Right ventricle myocardium superior (tissue), 1 donor: ENCODE measurements at regions not wholly inside any gene's neighbourhood (a gene's known extent, or its start where the extent isn't known, plus 50 kb on each side); places are given as distances from the start of the nearest gene placed in this dataset.
"Not testable (repeated sequence)": the region's sequence is repeated elsewhere in the genome, so short reads cannot be mapped to it uniquely, and the experiment has no call there.

Experiments
- ATAC-seq: fragments of 200-7000 bp; cut with Tn5 transposase; one replicate; pipeline ENCODE4 v1.9.1; 2020; ENCODE audit warnings: mild to moderate bottlenecking; ENCODE audit not compliant: poor library complexity
- DNase-seq: peaks from one replicate; pipeline ENCODE4 v3.0.0-alpha.2; 2020
- intact Hi-C: fragments of 100-400 bp; cut with DNase I; formaldehyde crosslinking; loops from one replicate; pipeline ENCODE4 v1.11.2; 2022
- donor health status: DM: no; HTN: yes; CAD: no; lungs with severe emphysema.

DNA sequence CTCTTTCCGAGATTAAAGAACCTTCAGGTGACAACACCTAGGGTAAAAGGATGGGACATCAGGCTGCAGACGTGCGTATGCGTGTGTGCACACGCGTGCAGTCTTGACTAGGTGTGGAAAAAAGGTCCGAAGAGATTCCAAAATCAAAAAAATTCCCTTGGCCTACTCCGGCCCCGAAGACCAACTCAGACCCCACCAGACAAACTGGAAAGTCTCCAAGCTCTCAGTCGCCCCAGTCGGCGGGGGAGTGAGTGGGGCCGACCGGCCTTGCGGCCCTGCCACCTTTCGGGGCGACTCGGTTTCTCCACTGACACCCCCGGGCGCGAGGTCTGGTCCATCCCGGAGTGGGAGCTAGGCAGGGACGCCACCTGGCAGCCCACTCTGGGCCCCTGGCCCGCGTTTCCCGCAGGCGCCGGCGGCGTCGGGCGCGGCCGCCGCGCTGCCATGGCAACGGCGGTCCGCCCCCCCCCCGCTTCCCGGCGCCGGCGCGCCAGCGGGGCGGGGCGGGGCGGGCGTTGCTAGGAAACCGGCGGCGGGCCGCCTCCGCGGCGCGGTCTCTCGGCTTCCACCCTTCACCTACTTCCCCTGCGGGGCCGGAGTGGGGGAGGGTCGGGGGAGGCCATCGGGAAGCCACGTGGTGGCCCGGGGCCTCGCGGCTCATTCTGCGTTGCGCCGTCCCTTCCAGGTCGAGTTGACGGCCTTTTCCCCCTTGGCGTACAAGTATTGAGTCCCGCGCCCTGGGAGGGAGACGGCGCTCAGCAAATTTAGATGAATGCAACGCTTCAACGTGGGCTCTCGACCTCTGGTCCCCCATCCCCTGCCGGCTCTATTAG, 253.1 kb downstream of the EFCAB11 start:
- peak; percentile 93 for DNase-seq
- intact Hi-C loops, result loop anchor here (5.0 kb wide), 1 partner anchor 284 kb away; the partner anchor contains the start of gene FOXN3
- peak; percentile 96 for ATAC-seq

DNA sequence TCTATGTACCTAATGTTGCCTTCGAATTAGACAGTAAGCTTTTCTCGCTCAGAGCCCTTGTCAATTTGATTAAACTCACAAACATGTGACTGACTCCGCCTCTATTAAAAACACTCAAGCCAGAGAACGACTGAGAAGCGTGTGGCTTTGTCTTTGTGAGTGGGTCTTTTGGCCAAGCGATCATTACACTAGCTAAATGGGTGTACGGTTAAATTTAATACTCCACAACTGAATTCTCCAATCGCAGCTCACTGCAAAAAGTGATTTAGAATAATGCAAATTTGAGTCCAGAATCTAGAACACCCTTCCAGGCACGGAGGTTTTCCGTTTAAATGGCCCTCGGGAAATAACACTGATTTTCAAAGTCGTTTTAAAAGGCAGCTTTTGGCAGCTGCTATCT, 253.7 kb downstream of the EFCAB11 start:
- DNase-seq (no peak), ATAC-seq (no peak)
- intact Hi-C loops, result loop anchor here (5.0 kb wide), 1 partner anchor 284 kb away; the partner anchor contains the start of gene FOXN3

DNA sequence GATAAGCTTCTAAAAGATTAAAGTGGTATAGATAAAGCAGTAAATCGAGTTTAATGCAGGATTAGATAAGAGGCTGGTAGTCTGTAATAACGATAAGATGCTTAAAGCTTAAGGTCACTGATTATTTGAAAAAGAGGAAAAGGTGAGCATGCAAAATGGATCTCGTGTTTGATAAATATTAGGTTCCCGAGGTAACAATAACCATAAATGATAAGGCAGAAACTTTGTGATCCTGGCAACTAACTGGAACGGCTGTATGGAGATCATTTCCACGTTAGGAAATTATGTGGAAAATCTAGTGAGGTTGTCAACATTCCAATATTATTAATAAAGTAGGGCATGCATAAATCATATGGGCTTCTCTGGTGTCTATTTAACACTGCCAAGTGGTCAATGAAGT, 255.5 kb downstream of the EFCAB11 start:
- intact Hi-C loops, result no loop called here
- no peak for DNase-seq
- no peak for ATAC-seq

DNA sequence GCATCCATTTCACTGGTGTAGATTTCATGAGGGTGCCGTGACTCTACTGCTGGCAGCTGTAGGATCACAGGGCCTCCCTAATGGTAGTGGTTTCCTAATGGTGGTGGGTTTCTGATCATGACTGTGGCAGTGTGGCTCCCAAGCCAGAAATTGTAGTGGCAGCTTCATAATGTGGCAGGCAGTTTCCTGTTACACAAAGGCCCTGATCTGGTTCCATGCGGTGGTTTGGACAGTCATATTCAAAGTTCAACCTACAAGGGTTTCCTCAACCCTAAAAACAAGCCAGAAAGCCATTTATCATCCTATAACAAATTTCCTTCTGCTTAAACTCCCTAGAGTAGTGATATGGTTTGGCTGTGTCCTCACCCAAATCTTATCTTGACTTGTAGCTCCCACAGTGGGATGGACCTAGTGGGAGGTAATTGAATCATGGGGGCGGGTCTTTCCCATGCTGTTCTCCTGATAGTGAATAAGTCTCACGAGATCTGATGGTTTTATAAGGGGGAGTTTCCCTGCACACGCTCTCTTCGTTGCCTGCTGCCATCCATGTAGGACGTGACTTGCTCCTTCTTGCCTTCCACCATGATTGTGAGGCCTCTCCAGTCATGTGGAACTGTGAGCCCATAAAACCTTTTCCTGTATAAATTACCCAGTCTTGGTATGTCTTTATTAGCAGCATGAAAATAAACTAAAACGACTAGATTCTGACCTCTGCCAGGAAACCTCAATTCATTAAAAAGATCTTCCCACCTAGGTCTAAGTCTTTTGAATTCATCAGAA, 257.1 kb downstream of the EFCAB11 start:
- intact Hi-C loops, result no loop called here
- no peak for DNase-seq
- no peak for ATAC-seq

DNA sequence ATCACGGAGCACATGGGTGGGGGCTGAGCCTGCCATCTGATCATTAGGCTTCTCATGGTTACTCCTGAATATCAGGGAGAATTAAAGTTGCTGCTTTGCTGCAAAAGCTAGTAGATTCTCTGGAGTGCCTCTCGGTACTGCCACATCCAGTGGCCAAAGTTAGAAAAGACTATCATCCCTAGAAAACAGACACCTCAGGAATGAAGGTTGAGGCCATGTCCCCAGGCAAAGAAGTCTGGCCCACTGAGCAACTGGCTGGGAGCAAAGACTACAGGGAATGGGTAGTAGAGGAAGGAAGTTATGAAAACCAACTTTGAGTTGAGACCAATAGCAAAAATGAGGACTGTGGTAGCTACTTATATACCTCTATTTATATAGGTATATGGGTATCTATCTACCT, 258.7 kb downstream of the EFCAB11 start:
- DNase-seq, result no peak
- intact Hi-C loops, result no loop called here
- ATAC-seq, result no peak

DNA sequence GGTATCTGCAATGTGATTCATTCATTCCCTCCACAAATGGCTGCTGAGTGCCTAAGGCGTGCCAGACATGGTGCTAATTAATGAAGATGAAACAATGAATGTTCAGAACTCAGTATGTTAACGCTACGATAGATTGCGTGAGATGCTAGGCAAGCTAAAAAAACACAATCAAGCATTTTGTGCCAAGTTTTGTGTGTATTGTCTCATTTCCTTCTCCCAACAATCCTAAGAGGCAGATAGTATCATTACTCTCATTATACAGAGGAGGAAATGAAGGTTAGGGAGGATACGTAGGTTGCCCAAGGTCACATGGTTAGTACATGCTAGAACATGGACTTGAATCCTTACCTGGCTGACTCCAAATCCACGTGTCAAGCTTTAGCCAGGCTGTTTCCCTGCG, 264.4 kb downstream of the EFCAB11 start:
- intact Hi-C loops, result no loop called here
- no peak for ATAC-seq

DNA sequence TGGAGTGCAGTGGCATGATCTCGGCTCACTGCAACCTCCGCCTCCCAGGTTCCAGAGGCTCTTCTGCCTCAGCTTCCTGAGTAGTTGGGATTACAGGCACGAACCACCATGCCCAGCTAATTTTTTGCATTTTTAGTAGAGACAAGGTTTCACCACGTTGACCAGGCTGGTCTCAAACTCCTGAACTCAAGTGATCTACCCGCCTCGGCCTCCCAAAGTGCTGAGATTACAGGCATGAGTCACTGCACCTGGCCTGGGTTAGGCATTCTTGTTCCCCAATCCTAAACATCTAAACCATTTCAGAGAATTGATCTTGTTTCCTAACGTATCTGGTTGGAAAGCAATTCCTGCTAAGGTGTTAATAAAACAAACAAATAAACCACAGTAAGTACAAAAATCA, 264.8 kb downstream of the EFCAB11 start:
- DNase-seq, intact Hi-C loops, ATAC-seq: not testable (repeated sequence)

More for the DNA sequence above, 264.4 kb downstream of the EFCAB11 start:
- DNase-seq, result no peak

DNA sequence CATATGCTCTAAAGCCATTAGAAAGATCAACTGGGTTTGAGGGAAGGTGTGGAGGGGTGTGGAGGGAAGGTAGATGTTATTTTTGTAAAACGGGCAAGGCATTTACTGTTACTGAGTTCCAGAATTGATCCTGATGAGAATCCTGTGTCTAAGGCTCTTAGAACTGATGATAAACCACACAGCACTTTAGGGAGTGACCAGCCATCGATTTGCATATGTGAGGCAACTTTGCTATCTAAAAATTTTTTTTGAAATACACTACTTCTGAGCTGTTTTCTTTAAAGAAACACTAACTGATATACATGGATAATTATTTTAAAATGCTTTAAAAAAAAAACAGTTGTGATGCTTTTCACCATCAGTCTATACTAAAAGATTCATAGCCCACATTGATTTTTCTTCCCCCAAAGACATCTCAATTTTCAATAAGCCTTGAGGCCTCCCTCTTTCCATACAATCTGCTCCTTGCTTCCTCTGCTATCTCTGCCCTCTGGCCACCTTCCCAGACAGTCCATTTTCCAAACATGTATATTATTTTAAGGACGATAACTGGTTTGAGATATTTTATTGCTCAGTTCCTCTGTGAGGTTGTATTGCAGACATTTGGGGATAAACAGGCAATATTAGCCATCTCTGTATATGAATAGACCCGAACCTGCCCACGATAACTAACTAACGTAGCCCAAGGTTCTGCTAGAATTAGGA, 265.9 kb downstream of the EFCAB11 start:
- intact Hi-C loops, result no loop called here
- DNase-seq (no peak), ATAC-seq (no peak)

DNA sequence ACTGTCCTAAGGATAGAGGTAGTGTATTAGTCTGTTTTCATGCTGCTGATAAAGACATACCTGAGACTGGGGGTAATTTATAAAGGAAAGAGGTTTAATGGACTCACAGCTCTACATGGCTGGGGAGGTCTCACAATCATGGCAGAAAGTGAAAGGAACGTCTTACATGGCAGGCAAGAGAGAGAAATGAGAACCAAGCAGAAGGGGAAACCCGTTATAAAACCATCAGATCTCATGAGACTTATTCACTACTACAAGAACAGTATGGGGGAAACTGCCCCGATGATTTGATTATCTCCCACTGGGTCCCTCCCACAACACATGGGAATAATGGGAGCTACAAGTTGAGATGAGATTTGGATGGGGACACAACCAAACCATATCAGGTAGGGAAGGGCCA, 267.4 kb downstream of the EFCAB11 start:
- DNase-seq, intact Hi-C loops, ATAC-seq: not testable (repeated sequence)

DNA sequence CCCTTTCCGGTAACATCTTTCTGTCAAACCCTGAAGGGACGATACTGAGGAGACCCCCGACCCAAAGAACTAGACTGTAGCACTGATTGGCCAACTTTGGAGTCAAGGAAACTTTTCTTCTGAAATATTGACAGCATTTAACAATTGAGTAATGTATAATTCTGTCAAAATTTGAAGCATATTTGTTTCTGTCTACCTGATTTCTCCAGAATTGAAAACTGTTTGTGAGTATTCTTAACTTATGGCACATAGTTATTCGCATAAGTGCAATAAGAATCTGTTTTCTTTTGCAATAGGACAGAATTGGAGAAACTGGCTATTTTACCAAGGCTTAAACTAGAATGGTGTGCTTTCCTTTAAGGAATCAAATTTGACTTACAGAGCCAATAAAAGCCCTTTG, 267.1 kb upstream of the FOXN3 start:
- no peak for ATAC-seq
- intact Hi-C loops, result no loop called here
- no peak for DNase-seq

DNA sequence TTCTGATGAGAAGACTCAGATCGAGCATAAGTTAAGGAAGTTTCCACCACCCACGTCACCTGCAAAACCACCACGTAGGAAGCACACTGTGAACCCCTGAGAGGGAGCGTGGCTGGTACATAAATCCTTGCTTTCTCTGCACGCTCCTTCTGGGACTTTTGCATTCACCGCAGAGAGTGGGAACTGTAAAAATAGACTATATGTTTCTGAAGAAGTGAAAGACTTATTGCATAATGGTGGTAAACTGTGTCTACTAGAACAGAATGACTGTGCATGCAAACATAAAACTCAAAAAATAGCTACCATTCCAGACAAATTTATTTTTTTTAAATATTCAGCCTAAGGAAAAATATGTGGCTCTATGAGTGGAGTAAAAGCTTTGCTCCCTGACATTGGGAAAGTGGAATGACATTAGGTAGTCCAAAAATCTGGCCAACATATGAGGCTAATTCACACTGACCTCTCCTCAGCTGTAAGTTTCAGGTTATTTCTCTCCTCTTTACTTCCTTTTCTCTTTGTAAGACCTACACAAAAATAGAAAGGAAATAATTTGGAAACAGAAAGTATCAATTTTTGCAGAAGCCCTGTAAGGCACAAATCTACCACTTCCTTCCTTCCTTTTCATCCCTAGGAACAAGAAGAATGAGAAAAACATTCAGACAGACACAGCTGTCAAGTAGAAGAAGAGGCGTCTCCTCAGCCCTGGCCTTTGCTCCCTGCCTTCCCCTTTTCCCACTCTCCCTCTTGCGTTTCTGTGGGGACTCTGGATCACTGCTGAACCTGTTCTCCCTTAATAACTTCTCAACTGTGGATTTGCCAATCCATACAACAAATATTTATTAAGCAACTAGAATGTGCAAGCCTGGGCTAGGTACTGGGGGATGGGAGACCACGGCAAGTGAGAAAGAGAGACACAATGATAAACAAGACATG, 264.3 kb upstream of the FOXN3 start:
- ATAC-seq, result peak; percentile 66
- intact Hi-C loops, result no loop called here
- no peak for DNase-seq

DNA sequence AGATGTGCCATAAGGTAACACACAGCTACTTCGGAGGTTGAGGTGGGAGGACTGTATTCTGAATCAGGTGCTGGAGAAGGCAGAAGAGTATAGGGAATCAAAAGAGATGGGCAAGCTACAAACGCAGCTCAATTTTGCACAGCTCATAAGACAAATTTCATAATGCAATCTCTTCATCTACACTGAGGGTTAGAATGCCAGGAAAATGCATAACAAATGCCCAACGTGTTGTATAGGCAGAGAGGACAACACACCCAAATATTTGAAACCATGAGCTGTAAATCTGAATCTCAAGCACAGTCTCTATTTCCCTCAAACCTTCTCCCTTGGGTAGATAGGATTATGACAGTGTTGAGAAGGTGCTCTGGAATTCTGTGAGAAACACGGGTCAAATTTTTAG, 263.1 kb upstream of the FOXN3 start:
- ATAC-seq, result no peak
- intact Hi-C loops, result no loop called here

DNA sequence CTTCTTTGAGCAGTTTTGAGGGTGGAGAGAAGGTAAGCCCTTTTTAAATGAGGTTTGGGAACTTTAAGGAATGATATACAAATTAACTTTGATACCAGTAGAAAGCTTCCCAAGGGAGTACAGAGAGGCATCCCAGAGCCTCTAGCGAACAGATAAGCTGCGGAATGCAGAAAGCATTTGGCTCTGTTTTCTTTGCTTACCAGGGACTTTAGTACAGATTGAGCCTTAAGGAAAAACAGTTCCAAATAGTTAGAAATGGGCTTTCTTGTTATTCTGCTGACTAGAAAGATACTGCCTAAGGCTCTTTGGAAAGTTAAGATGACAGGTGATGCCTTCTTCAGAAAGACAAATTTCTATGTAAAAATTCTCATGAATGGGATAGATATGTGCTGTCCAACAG, 261.7 kb upstream of the FOXN3 start:
- intact Hi-C loops, result no loop called here
- peak; percentile 60 for ATAC-seq
- no peak for DNase-seq

More for the DNA sequence above, 263.1 kb upstream of the FOXN3 start:
- DNase-seq, result no peak

DNA sequence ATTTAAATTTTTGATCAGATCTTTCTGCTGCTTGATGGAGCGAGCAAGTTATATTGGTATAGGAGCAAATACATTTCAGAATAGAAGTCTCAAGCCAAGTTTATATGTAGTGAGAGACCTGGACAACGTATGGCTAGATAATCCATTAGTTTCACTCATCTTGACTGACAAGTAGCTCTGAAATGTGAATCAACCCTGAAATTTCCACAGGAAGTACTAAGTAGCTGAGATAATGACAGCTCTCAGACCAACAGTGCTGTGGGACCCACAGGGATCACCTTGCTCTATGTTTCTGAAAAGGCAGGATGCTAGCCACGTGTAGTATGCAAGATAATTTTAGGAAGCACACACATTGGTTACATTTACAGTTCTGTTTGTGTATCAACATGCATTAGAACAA, 258.6 kb upstream of the FOXN3 start:
- ATAC-seq, result no peak
- no peak for DNase-seq
- intact Hi-C loops, result no loop called here

DNA sequence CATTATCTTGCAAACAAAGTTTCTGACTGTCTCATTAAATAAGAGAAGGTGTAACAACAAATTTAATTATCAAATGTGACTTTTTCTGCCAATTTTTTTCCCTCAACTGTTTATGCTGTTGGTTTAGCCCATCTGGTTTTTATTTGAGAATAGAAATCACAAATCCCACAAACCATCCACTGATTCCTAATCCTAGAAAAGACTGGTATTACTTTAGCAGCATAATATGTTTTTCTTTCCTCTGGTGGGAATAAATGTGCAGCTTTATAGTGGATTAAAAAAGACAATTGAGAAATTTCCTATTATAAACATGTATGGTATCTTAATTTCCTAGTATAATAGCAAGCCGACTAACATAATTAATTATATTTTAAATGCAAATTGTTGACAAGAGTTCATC, 257.9 kb upstream of the FOXN3 start:
- intact Hi-C loops, result no loop called here
- ATAC-seq, result no peak
- DNase-seq, result no peak

DNA sequence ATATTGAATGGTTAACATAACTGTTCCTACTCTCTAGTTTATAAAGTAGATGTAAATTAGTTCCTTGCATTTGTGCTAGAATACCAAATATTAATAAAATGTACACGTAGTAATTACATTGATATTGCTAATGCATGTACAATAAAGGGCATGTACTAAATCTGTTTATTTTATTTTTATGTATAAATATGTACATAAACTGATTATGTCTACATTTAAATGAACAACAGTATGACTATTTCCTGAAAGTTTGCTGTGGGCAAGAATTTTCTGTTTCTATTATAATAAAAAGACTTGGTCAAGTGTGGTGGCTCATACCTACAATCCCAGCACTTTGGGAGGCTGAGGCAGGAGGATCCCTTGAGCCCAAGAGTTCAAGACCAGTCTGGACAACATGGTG, 257.2 kb upstream of the FOXN3 start:
- DNase-seq (no peak), ATAC-seq (no peak)
- intact Hi-C loops, result no loop called here

DNA sequence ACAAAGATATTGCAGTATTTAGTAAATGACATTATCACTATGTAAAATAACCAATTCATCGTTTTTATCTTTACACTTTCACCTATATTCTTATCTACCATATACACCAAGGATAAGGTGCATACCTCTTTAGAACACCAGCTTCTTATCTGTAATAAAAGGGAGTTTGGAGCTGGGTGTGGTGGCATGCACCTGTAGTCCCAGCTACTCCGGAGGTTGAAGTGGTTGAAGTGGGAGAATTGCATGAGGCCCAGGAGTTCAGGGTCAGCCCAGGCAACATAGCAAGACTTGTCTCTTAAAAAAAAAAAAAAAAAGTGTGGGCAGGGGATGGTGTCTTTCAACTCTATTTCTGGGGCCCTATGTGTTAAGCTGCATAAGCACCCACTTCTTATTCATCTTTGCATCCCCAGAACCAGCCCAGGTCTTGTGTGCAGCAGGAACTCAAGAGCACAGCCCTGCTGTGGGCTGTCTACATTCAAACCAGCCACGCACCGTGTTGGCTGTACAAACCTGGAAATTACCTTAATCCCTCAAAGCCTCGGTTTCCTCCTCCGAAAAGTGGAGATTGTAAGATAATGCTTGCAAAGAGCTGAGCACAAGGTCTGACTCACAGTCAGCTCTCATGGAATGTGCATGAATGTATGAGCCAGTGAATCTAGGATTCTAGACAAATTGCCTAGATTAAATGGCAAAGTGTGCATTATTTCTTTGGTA, 256.6 kb upstream of the FOXN3 start:
- DNase-seq, result no peak
- intact Hi-C loops, result no loop called here
- no peak for ATAC-seq
